Epithelial cell of esophagus (primary cell): ENCODE measurements at regions not wholly inside any gene's neighbourhood (a gene's known extent, or its start where the extent isn't known, plus 50 kb on each side); places are given as distances from the start of the nearest gene placed in this dataset.
A peak's percentile ranks its signal among the peaks of the same experiment; 100 is the strongest.

Source experiments
- DNase-seq: peaks from one replicate; pipeline ENCODE4 v3.0.0; 2010; ENCODE audit warnings: low read depth
- H3K4me3 ChIP-seq: 2 replicates; pipeline ENCODE4 v1.5.1; 2011; ENCODE audit warnings: mild to moderate bottlenecking, low read length, control low read depth
- CTCF ChIP-seq: IDR thresholded peaks from 2 replicates; pipeline ENCODE4 v1.5.1; 2011; ENCODE audit warnings: low read depth, mild to moderate bottlenecking, low read length, control low read depth, inconsistent platforms; ENCODE audit not compliant: insufficient read depth; ENCODE audit errors: missing control alignments

GRCh38 chr6:22656706-22657351, 87.5 kb downstream of the HDGFL1 start:
- H3K4me3 ChIP-seq: no peak overlapping the region
- no peak for DNase-seq
- TF ChIP-seq CTCF: no peak

- peak; percentile 33 for DNase-seq
- no peak overlapping the region for H3K4me3 ChIP-seq
- TF ChIP-seq CTCF: no peak
These were observed 88.1 kb downstream of the HDGFL1 start for GRCh38 chr6:22657352-22657980.

- no peak for TF ChIP-seq CTCF
- H3K4me3 ChIP-seq: no peak overlapping the region
- DNase-seq: no peak
These were observed 88.8 kb downstream of the HDGFL1 start for GRCh38 chr6:22658183-22658582.

- no peak overlapping the region for H3K4me3 ChIP-seq
- TF ChIP-seq CTCF: no peak
- DNase-seq: no peak
These were observed 89.6 kb downstream of the HDGFL1 start for GRCh38 chr6:22658934-22659333.

- DNase-seq: peak; percentile 93
- no peak overlapping the region for H3K4me3 ChIP-seq
- no peak for TF ChIP-seq CTCF
These were observed 95.6 kb downstream of the HDGFL1 start for GRCh38 chr6:22664968-22665367.

- H3K4me3 ChIP-seq: no peak overlapping the region
- peak; percentile 18 for DNase-seq
- TF ChIP-seq CTCF: no peak
These were observed 96.7 kb downstream of the HDGFL1 start for GRCh38 chr6:22666021-22666420.

- no peak for DNase-seq
- H3K4me3 ChIP-seq: no peak overlapping the region
- TF ChIP-seq CTCF: no peak
These were observed 97.2 kb downstream of the HDGFL1 start for GRCh38 chr6:22666586-22666985.
